ENCODE measurements at regions not wholly inside any gene's neighbourhood (a gene's known extent, or its start where the extent isn't known, plus 50 kb on each side); places are given as distances from the start of the nearest gene placed in this dataset.

DNA sequence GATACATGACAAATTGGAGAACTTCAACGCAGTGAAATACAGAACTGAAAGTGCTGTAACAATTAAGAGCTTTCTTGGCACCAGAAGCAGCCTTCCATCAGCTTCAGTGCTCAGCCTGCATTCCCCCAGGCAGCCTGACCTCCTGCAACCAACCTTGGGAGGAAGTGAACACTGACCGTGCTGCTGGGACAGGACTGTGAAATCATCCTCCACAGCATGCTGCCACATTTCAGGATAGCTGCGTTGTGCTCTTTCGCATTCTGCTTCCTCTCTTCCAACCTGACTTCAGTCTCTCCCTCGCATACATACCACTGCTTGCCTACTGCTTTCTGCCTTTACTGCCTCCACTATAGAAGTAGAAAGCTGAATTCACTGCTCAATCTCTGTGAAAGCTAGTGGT, 388.6 kb downstream of the RWDD3 start:
- TF ChIP-seq, protein P1, sequence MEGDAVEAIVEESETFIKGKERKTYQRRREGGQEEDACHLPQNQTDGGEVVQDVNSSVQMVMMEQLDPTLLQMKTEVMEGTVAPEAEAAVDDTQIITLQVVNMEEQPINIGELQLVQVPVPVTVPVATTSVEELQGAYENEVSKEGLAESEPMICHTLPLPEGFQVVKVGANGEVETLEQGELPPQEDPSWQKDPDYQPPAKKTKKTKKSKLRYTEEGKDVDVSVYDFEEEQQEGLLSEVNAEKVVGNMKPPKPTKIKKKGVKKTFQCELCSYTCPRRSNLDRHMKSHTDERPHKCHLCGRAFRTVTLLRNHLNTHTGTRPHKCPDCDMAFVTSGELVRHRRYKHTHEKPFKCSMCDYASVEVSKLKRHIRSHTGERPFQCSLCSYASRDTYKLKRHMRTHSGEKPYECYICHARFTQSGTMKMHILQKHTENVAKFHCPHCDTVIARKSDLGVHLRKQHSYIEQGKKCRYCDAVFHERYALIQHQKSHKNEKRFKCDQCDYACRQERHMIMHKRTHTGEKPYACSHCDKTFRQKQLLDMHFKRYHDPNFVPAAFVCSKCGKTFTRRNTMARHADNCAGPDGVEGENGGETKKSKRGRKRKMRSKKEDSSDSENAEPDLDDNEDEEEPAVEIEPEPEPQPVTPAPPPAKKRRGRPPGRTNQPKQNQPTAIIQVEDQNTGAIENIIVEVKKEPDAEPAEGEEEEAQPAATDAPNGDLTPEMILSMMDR (IDR thresholded peaks at IDR 0.05; ENCODE audit: insufficient read depth, low read depth, low read length) = no peak
- DNase-seq (ENCODE audit: low read depth) = no peak
- H3K4me3 ChIP-seq (ENCODE audit: low read depth, low read length) = no peak overlapping the region

GRCh38 chr1:95625224-95625623, 391.2 kb downstream of the RWDD3 start:
- TF ChIP-seq, protein P1 (IDR thresholded peaks at IDR 0.05; ENCODE audit: insufficient read depth, low read depth, low read length) = no peak
- DNase-seq (ENCODE audit: low read depth) = no peak
- no peak overlapping the region for H3K4me3 ChIP-seq (ENCODE audit: low read depth, low read length)

- DNase-seq (ENCODE audit: low read depth) = no peak
- TF ChIP-seq, protein P1 (IDR thresholded peaks at IDR 0.05; ENCODE audit: insufficient read depth, low read depth, low read length) = no peak
- no peak overlapping the region for H3K4me3 ChIP-seq (ENCODE audit: low read depth, low read length)
These were observed 393.2 kb downstream of the RWDD3 start for GRCh38 chr1:95627244-95627643.

DNA sequence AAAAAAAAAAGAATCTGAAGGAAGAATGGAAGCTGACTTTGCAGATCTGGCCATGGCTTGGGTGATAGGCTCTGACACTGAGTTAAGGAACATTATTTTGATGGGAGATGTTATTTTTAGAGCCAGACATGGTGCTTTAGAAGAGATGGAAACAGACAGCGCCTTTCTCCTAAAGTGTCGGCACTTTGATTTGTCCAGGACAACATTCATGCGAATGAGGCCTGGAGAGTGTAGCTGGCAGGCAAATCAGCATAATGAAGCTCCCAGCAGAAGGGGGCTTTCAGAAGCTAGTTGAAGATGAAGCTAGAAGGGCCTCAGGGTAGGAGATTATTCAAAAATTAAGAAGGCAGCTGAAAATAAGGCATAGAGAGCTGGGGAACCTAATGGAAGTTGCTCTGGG, 397.7 kb downstream of the RWDD3 start:
- TF ChIP-seq, protein P1 (IDR thresholded peaks at IDR 0.05; ENCODE audit: insufficient read depth, low read depth, low read length) = no peak
- no peak overlapping the region for H3K4me3 ChIP-seq (ENCODE audit: low read depth, low read length)
- no peak for DNase-seq (ENCODE audit: low read depth)

- TF ChIP-seq, protein P1 (IDR thresholded peaks at IDR 0.05; ENCODE audit: insufficient read depth, low read depth, low read length) = no peak
- no peak overlapping the region for H3K4me3 ChIP-seq (ENCODE audit: low read depth, low read length)
- no peak for DNase-seq (ENCODE audit: low read depth)
These were observed 401.8 kb downstream of the RWDD3 start for GRCh38 chr1:95635811-95636210.

- no peak for DNase-seq (ENCODE audit: low read depth)
- H3K4me3 ChIP-seq (ENCODE audit: low read depth, low read length) = no peak overlapping the region
- TF ChIP-seq, protein P1 (IDR thresholded peaks at IDR 0.05; ENCODE audit: insufficient read depth, low read depth, low read length) = no peak
These were observed 402.9 kb downstream of the RWDD3 start for GRCh38 chr1:95636897-95637296.

GRCh38 chr1:95640746-95641145, 406.7 kb downstream of the RWDD3 start:
- TF ChIP-seq, protein P1 (IDR thresholded peaks at IDR 0.05; ENCODE audit: insufficient read depth, low read depth, low read length) = no peak
- H3K4me3 ChIP-seq (ENCODE audit: low read depth, low read length) = no peak overlapping the region
- DNase-seq (ENCODE audit: low read depth) = no peak
